Neural progenitor cell (in vitro differentiated cells): ENCODE measurements at regions not wholly inside any gene's neighbourhood (a gene's known extent, or its start where the extent isn't known, plus 50 kb on each side); places are given as distances from the start of the nearest gene placed in this dataset.

Experiments used
- DNase-seq: peaks from one replicate; pipeline ENCODE4 v3.0.0-alpha.2; 2016; ENCODE audit warnings: low spot score
- H2AFZ ChIP-seq: fragments of 200-600 bp; sonication (generic); replicated peaks from 2 replicates; pipeline ENCODE4 v1.6.1; 2016; ENCODE audit warnings: antibody characterized with exemption
- H3F3A ChIP-seq: fragments of 200-600 bp; sonication (generic); 2 replicates; pipeline ENCODE4 v1.6.1; 2016; ENCODE audit warnings: antibody characterized with exemption, low read depth
- H3K27ac ChIP-seq: fragments of 200-600 bp; sonication (generic); 2 replicates; pipeline ENCODE4 v1.5.1; 2016; ENCODE audit warnings: mild to moderate bottlenecking
- H3K27me3 ChIP-seq: fragments of 200-600 bp; sonication (generic); 2 replicates; pipeline ENCODE4 v1.6.1; 2016; ENCODE audit warnings: mild to moderate bottlenecking, moderate library complexity
- H3K36me3 ChIP-seq: fragments of 200-600 bp; sonication (generic); 2 replicates; pipeline ENCODE4 v1.5.1; 2016
- H3K4me1 ChIP-seq: fragments of 200-600 bp; sonication (generic); 2 replicates; pipeline ENCODE4 v1.6.1; 2016; ENCODE audit warnings: mixed run types
- H3K4me2 ChIP-seq: fragments of 200-600 bp; sonication (generic); 2 replicates; pipeline ENCODE4 v1.6.1; 2016
- H3K4me3 ChIP-seq: fragments of 200-600 bp; sonication (generic); 2 replicates; pipeline ENCODE4 v1.5.1; 2016
- H3K79me2 ChIP-seq: fragments of 200-600 bp; sonication (generic); 2 replicates; pipeline ENCODE4 v1.6.1; 2016; ENCODE audit warnings: low read depth
- H3K9ac ChIP-seq: fragments of 200-600 bp; sonication (generic); 2 replicates; pipeline ENCODE4 v1.6.1; 2016
- H3K9me3 ChIP-seq: fragments of 200-600 bp; sonication (generic); 2 replicates; pipeline ENCODE4 v1.5.1; 2016; ENCODE audit warnings: low read depth
- H4K20me1 ChIP-seq: fragments of 200-600 bp; sonication (generic); 2 replicates; pipeline ENCODE4 v1.6.1; 2016; ENCODE audit warnings: low read depth
- H3K27ac Mint-ChIP-seq: 3 replicates; pipeline ENCODE4 v1.8.0; 2021; ENCODE audit warnings: mixed read lengths
- H3K27me3 Mint-ChIP-seq: 2 replicates; pipeline ENCODE4 v1.8.0; 2022; ENCODE audit warnings: low read depth, mild to moderate bottlenecking, inconsistent platforms, moderate library complexity, mixed read lengths; ENCODE audit not compliant: insufficient read depth
- H3K36me3 Mint-ChIP-seq: 3 replicates; pipeline ENCODE4 v1.8.0; 2021; ENCODE audit warnings: mixed read lengths
- H3K4me1 Mint-ChIP-seq: 3 replicates; pipeline ENCODE4 v1.8.0; 2021; ENCODE audit warnings: mixed read lengths
- H3K4me3 Mint-ChIP-seq: 3 replicates; pipeline ENCODE4 v1.8.0; 2021; ENCODE audit warnings: mild to moderate bottlenecking, moderate library complexity, mixed read lengths
- H3K9me3 Mint-ChIP-seq: 3 replicates; pipeline ENCODE4 v1.8.0; 2020; ENCODE audit warnings: mixed read lengths
- EZH2 ChIP-seq: fragments of 200-600 bp; sonication (generic); IDR thresholded peaks from 2 replicates; pipeline ENCODE4 v1.6.1; 2017; ENCODE audit warnings: antibody characterized with exemption, mild to moderate bottlenecking, moderate library complexity
- EZH2phosphoT487 ChIP-seq: fragments of 200-600 bp; sonication (generic); IDR thresholded peaks from 2 replicates; pipeline ENCODE4 v1.6.1; 2017; ENCODE audit warnings: antibody characterized with exemption
- TF ChIP-seq, protein P1 (sequence below): fragments of 200-600 bp; sonication (generic); IDR thresholded peaks from 2 replicates; pipeline ENCODE4 v1.5.1; 2017; ENCODE audit warnings: antibody characterized with exemption, mild to moderate bottlenecking

DNA sequence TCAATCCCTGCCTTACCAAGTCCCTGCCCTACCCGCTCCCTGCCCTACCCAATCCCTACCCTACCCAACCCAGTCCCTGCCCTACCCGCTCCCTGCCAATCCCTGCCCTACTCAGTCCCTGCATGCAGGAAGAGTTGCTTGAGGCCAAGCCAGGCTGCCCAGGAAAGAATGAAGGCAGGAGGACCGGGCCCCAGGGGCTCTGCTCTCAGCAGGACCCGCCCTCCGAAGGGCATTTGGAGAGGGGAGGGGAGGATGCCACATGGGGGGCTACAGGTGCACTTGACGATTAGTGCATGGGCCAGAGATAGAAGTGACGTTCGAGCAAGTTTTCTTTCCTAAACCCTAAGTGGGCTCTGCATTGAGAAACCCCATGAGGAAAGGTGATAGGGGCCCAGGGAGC, 581.2 kb downstream of the TBC1D22A start:
- Histone ChIP-seq H3K27ac (no peak overlapping the region), H3K36me3 (no peaks in the 10 kb centered on the region), H3K9me3 (peaks cover 16% of the 10 kb centered on the region), H4K20me1 (no peaks in the 10 kb centered on the region), H2AFZ (no peak overlapping the region), H3F3A (no peaks in the 10 kb centered on the region), H3K4me2 (no peak overlapping the region), H3K4me1 (no peaks in the 10 kb centered on the region), H3K27me3 (no peaks in the 10 kb centered on the region), H3K4me3 (no peak overlapping the region), H3K9ac (no peak overlapping the region), H3K79me2 (no peaks in the 10 kb centered on the region)
- H3K4me3 Mint-ChIP-seq = no peak overlapping the region
- H3K27ac Mint-ChIP-seq = no peak overlapping the region
- DNase-seq = no peak
- H3K4me1 Mint-ChIP-seq = no peaks in the 10 kb centered on the region
- TF ChIP-seq EZH2 (no peak), EZH2phosphoT487 (no peak)
- TF ChIP-seq, protein P1, sequence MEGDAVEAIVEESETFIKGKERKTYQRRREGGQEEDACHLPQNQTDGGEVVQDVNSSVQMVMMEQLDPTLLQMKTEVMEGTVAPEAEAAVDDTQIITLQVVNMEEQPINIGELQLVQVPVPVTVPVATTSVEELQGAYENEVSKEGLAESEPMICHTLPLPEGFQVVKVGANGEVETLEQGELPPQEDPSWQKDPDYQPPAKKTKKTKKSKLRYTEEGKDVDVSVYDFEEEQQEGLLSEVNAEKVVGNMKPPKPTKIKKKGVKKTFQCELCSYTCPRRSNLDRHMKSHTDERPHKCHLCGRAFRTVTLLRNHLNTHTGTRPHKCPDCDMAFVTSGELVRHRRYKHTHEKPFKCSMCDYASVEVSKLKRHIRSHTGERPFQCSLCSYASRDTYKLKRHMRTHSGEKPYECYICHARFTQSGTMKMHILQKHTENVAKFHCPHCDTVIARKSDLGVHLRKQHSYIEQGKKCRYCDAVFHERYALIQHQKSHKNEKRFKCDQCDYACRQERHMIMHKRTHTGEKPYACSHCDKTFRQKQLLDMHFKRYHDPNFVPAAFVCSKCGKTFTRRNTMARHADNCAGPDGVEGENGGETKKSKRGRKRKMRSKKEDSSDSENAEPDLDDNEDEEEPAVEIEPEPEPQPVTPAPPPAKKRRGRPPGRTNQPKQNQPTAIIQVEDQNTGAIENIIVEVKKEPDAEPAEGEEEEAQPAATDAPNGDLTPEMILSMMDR = no peak
- peaks cover 6% of the 10 kb centered on the region for H3K9me3 Mint-ChIP-seq
- H3K36me3 Mint-ChIP-seq = no peaks in the 10 kb centered on the region
- peaks cover 6% of the 10 kb centered on the region for H3K27me3 Mint-ChIP-seq

DNA sequence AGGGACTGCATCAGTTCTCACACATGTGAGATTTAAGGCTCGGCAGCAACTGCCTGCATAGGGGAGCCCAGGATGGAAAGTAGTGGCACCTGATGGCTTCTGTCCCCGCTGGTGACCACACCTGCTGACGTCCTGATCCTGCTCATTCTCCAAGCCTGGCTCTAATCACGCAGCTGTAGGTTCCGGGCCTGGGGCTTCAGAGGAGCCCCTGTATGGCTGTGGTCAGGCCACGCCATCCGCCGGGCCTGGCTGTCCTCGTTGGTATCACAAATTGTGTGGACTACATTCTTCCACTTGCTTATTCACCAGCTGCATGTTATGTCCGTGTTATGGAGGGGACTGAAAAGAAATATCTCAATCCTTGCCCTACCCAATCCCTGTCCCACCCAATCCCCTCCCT, 580.0 kb downstream of the TBC1D22A start:
- no peaks in the 10 kb centered on the region for H3K36me3 ChIP-seq
- H3K4me3 Mint-ChIP-seq = no peak overlapping the region
- no peak overlapping the region for H3K27ac Mint-ChIP-seq
- no peaks in the 10 kb centered on the region for H3K36me3 Mint-ChIP-seq
- H3K9me3 Mint-ChIP-seq = peaks cover 9% of the 10 kb centered on the region
- no peak overlapping the region for H3K27ac ChIP-seq
- peaks cover 10% of the 10 kb centered on the region for H3K27me3 Mint-ChIP-seq
- no peaks in the 10 kb centered on the region for H3K4me1 ChIP-seq
- no peak overlapping the region for H3K4me3 ChIP-seq
- no peak overlapping the region for H3K4me2 ChIP-seq
- TF ChIP-seq, protein P1 = no peak
- TF ChIP-seq EZH2phosphoT487 = no peak
- TF ChIP-seq EZH2 = no peak
- no peak overlapping the region for H3K9ac ChIP-seq
- H3K4me1 Mint-ChIP-seq = no peaks in the 10 kb centered on the region
- no peaks in the 10 kb centered on the region for H3K79me2 ChIP-seq
- H3F3A ChIP-seq = no peaks in the 10 kb centered on the region
- no peaks in the 10 kb centered on the region for H4K20me1 ChIP-seq
- no peak for DNase-seq
- H2AFZ ChIP-seq = no peak overlapping the region
- no peaks in the 10 kb centered on the region for H3K27me3 ChIP-seq
- peaks cover 22% of the 10 kb centered on the region for H3K9me3 ChIP-seq

DNA sequence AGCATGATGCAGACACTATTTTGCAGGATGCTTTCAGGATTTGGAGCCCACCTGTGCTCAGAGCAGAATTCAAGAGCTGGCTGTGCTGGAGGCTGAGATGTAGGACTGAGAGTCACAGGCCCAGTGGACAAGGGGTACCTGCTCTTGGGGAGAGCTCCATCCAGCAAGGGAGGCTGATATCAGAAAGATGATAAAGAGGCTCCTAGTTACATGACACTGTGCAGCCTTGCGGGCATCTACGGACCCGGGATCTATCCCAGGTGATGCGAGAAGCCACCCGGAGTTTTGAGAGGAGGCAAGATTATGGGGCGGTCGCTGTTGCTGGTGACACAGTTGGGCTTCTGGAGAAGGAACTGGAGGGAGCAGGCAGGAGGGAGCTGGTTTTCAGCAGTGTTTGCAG, 579.0 kb downstream of the TBC1D22A start:
- no peaks in the 10 kb centered on the region for H3K79me2 ChIP-seq
- no peak overlapping the region for H3K4me2 ChIP-seq
- H4K20me1 ChIP-seq = no peaks in the 10 kb centered on the region
- Mint-ChIP-seq H3K27me3 (peaks cover 13% of the 10 kb centered on the region), H3K4me1 (peaks cover 2% of the 10 kb centered on the region), H3K9me3 (peaks cover 14% of the 10 kb centered on the region), H3K27ac (no peak overlapping the region), H3K4me3 (no peak overlapping the region), H3K36me3 (no peaks in the 10 kb centered on the region)
- no peaks in the 10 kb centered on the region for H3K36me3 ChIP-seq
- DNase-seq = no peak
- TF ChIP-seq EZH2 = no peak
- TF ChIP-seq, protein P1 = no peak
- TF ChIP-seq EZH2phosphoT487 = no peak
- no peaks in the 10 kb centered on the region for H3F3A ChIP-seq
- H3K9me3 ChIP-seq = peaks cover 22% of the 10 kb centered on the region
- H3K4me1 ChIP-seq = no peaks in the 10 kb centered on the region
- H2AFZ ChIP-seq = no peak overlapping the region
- no peak overlapping the region for H3K27ac ChIP-seq
- no peak overlapping the region for H3K9ac ChIP-seq
- H3K27me3 ChIP-seq = no peaks in the 10 kb centered on the region
- no peak overlapping the region for H3K4me3 ChIP-seq
